ENCODE measurements at regions not wholly inside any gene's neighbourhood (a gene's known extent, or its start where the extent isn't known, plus 50 kb on each side); places are given as distances from the start of the nearest gene placed in this dataset.

DNA sequence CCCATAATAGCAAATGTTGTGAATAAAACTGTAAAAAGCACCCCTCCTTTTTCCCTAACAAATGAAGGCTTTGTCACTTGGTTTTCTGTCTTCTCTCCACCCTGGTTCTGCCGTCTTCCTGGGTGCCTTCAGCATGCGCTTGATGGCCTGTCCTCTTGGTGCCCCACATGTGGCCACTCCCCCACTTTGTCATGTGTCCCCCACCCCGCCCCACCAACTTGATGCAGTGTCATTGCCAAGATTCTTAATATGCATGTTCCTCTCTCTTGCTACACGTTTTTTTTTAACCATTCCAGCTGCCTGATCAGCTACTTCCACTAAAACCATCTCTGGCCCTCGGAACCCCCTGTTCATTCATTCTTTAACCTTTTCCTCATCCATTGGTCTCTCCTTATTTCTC is 340.3 kb downstream of the QKI start:
- TF ChIP-seq CEBPB (IDR thresholded peaks at IDR 0.05) (no peak), TAF1 (IDR thresholded peaks at IDR 0.05; ENCODE audit: low read depth) (no peak), TEAD4 (IDR thresholded peaks at IDR 0.05) (no peak), YY1 (IDR thresholded peaks at IDR 0.05; ENCODE audit: low read depth) (no peak), TCF12 (IDR thresholded peaks at IDR 0.05; ENCODE audit: low read depth) (no peak), EGR1 (IDR thresholded peaks at IDR 0.05) (no peak)
- TF ChIP-seq, protein P1, sequence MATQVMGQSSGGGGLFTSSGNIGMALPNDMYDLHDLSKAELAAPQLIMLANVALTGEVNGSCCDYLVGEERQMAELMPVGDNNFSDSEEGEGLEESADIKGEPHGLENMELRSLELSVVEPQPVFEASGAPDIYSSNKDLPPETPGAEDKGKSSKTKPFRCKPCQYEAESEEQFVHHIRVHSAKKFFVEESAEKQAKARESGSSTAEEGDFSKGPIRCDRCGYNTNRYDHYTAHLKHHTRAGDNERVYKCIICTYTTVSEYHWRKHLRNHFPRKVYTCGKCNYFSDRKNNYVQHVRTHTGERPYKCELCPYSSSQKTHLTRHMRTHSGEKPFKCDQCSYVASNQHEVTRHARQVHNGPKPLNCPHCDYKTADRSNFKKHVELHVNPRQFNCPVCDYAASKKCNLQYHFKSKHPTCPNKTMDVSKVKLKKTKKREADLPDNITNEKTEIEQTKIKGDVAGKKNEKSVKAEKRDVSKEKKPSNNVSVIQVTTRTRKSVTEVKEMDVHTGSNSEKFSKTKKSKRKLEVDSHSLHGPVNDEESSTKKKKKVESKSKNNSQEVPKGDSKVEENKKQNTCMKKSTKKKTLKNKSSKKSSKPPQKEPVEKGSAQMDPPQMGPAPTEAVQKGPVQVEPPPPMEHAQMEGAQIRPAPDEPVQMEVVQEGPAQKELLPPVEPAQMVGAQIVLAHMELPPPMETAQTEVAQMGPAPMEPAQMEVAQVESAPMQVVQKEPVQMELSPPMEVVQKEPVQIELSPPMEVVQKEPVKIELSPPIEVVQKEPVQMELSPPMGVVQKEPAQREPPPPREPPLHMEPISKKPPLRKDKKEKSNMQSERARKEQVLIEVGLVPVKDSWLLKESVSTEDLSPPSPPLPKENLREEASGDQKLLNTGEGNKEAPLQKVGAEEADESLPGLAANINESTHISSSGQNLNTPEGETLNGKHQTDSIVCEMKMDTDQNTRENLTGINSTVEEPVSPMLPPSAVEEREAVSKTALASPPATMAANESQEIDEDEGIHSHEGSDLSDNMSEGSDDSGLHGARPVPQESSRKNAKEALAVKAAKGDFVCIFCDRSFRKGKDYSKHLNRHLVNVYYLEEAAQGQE (IDR thresholded peaks at IDR 0.05; ENCODE audit: low read depth): no peak
- TF ChIP-seq, protein P2, sequence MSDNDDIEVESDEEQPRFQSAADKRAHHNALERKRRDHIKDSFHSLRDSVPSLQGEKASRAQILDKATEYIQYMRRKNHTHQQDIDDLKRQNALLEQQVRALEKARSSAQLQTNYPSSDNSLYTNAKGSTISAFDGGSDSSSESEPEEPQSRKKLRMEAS (IDR thresholded peaks at IDR 0.05): no peak
